Jurkat, Clone E6-1 (cell line): ENCODE measurements at regions not wholly inside any gene's neighbourhood (a gene's known extent, or its start where the extent isn't known, plus 50 kb on each side); places are given as distances from the start of the nearest gene placed in this dataset.

ENCODE experiments used
- DNase-seq: peaks from one replicate; pipeline ENCODE4 v3.0.0-alpha.2; 2011; ENCODE audit warnings: low read depth, low spot score
- H3K4me3 ChIP-seq: 2 replicates; pipeline ENCODE4 v1.5.1; 2011; ENCODE audit warnings: mild to moderate bottlenecking, low read length, control low read depth, moderate library complexity

DNA sequence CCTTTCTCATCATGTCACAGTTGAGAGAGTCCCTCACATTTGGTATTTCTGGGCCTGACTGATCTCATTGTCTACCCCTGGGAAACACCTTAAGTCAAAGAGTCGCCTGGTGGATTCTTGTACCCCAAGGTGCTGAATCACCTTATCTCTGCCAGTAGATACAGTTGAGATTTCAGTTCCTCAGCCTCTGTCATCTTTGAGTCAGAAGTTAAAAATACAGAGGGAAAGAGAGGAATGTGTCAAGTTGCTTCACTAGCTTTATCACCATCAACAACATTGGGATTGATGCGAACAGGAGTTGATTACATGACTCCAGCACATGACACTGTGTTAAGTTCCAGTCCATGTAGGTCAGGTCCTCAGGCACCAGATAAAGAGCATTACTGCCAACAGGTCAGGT, 513.0 kb downstream of the NUF2 start:
- no peak for DNase-seq
- H3K4me3 ChIP-seq = no peak overlapping the region

DNA sequence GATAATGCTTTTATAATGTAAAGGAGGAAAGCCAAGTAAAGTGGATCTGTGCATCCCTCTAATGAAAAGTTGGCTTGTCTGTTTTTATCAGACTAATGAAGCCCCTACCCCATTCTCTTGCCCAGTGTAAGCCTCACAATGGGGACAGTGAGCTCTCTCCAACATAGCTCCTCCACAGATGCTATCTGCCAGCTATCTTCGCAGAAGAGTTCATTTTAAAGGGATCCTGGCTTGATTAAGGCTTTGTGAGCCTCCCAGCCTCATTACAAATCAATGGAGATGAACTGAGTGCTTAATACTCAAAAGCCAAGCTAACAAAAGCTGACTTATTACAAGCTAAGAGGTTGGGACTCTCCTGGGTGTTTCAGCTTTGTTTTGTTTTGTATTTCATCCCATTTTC, 514.7 kb downstream of the NUF2 start:
- H3K4me3 ChIP-seq = no peak overlapping the region
- DNase-seq = no peak

GRCh38 chr1:163837206-163837605, 515.5 kb downstream of the NUF2 start:
- no peak for DNase-seq
- no peak overlapping the region for H3K4me3 ChIP-seq

DNA sequence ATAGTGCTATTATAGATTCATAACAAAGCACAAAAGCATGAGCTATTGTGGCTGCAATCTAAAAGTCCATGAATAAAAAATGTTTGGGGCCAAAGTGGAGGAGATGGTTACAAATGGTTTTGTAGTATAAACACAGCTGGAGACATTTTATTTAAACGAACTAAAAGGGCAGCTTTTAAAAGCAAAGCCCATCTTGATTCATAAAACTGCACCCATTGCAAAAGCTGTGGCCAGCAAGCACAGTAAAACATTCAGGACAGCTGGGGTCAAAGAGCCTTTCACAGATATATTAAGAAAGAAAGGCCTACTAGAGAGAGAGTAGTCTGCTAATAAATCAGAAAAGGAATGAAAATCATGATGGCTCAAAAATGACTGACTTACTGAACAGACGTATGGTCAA, 520.8 kb downstream of the NUF2 start:
- DNase-seq = no peak
- H3K4me3 ChIP-seq = no peak overlapping the region

DNA sequence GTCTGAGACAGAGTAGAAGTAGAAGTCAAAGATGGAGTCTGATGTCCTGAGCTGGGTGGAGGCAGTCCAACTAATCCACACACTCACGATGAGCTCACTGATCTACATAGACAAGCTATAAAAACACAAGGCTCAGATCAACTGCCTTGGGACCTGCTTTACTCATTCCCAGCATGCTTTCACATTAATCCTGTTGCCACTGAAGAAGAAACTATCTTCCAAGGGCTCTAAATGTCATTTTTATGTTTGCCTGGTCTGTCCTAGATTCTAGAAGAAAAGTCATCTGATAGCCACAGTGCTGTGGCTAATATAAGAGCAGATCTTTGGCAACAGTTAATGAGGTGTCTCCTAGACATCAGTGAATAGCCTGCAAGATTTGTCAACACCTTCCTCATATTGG, 522.7 kb downstream of the NUF2 start:
- no peak overlapping the region for H3K4me3 ChIP-seq
- DNase-seq = no peak

DNA sequence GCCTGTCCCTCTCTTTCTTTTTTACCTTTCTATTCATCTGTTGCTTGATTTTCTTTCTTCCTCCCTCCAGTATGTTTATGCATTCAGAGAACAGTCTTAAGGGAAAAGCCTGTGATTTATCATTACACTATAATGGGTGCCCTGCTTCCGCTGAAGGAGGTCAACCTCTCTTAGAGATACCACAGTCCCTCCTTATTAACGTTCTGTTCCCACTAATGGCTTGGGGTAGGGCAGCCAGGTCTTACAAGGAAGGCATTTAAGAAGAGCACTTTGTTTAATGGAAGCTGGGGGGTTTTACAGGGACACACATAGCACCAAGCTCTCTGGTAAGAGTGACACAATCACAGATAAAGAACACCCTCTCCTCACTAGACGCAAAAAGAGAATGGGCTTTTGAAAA, 523.5 kb downstream of the NUF2 start:
- no peak for DNase-seq

GRCh38 chr1:163863731-163864130, 542.0 kb downstream of the NUF2 start:
- no peak overlapping the region for H3K4me3 ChIP-seq
- DNase-seq = no peak

More for the DNA sequence above, 523.5 kb downstream of the NUF2 start:
- no peak overlapping the region for H3K4me3 ChIP-seq

GRCh38 chr1:163864207-163864606, 542.5 kb downstream of the NUF2 start:
- H3K4me3 ChIP-seq = no peak overlapping the region
- DNase-seq = no peak

DNA sequence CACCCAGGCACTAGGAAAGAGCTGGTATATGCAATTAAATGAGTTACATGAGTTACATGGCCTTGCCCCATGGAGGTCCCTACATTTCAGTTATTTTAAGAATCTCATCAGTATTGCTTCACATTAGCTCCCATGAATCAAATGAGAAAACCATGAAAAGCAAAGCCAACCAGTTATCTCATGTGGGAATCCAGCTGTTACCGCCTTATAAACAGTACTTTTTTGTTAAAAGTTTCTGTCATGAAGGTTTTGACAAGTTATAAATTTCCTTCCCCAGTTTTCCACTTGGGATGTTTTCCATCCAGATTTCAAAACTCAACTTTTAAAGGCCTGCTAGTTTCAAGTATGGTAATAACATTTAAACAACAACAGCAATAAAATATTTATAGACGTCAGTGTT, 544.8 kb downstream of the NUF2 start:
- DNase-seq = no peak
- H3K4me3 ChIP-seq = no peak overlapping the region

GRCh38 chr1:163870666-163871065, 548.9 kb downstream of the NUF2 start:
- DNase-seq = no peak
- no peak overlapping the region for H3K4me3 ChIP-seq

DNA sequence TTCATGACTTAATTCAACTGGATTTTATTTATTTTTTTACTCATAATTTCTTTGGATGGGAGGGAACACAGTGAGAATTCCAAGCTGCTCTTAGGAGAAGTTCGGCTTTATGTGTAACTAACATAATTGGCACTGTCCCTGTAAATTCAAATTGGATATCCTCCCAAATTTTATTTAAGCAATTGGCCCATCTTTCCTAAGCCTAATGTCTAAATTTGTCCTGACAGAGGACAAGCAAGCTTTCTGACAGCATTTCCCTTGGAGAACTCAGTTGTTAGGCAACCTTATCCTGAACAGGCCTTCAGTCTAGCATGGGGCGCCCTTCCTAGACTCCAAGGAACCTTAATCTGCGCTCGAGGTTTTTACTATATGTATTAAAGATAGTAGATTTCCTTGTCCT, 550.3 kb downstream of the NUF2 start:
- no peak for DNase-seq
- no peak overlapping the region for H3K4me3 ChIP-seq

GRCh38 chr1:163874070-163874469, 552.3 kb downstream of the NUF2 start:
- H3K4me3 ChIP-seq = no peak overlapping the region
- DNase-seq = no peak

DNA sequence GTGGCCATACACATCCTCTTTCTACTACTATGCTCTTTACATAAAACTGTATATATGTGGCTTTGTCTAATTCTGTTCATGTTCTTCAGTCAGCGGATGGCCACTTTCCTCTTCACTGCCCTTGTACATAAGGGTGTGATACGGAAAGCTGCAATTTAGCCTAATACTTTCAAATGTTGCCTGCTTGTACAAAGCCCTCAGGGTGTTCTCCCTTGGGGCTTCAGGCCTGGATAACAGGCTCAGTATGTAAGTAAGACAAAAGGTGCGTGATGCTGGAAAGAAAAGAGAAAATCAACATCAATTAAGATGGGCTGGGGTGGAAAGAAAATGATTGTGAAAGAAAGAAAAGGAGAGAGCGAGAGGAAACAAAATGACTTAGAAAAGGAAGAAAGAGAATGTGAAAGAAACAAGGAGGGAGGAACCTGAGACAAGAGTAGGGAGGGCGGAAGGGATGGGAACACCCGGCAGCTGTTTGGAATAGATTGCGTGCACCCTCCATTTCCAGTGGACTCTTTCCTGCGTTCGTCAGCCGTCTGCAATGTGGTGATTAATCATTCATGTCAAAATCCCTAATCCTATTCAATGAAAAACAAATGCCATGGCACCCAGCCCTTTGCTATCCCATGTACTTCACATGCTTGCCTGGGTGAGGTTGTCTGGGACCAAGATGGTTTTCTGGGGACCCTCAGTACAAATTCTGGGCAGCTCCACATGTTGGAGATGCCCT, 553.6 kb downstream of the NUF2 start:
- no peak for DNase-seq
- no peak overlapping the region for H3K4me3 ChIP-seq

GRCh38 chr1:163875927-163876320, 554.2 kb downstream of the NUF2 start:
- H3K4me3 ChIP-seq = no peak overlapping the region
- DNase-seq = no peak

- H3K4me3 ChIP-seq = no peak overlapping the region
- DNase-seq = no peak
Observed at GRCh38 chr1:163876546-163876945, 554.8 kb downstream of the NUF2 start.

DNA sequence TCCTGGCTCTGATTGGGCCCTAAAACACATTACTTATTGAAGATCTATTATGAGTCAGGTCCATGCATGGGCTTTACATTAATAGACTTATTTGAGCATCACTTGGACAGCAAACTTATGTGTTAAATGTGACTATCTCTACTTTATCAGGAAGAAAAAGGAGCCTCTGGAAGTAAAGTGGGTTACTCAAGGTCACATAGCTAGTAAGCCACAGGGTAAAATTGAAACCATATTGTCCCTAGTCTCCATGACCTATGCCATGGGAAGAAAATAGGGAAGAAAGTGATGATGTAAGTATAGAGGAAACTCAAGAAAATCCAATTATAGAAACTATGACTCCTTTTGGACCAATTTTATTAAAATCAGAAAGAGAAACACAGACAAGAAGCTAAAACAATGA, 555.3 kb downstream of the NUF2 start:
- DNase-seq = no peak
- no peak overlapping the region for H3K4me3 ChIP-seq

GRCh38 chr1:163885510-163885909, 563.8 kb downstream of the NUF2 start:
- DNase-seq = no peak
- no peak overlapping the region for H3K4me3 ChIP-seq

DNA sequence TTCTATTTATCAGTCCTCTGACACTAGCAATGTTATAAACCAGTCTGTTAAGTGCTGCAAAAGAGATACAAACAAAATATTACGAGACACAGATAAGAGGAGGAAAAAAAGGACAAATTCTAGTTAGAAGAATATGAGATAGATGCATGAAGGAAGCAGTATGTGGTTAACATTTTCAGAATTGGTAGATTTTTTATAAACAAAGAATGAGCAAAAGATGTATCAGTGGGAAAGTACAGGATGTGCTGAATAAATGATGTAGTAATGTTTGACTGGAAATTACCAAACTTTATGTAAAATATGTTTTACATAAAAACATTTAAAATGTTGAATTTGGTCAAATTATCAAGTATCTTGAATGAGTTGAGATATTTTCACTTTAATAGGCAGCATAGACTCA, 574.2 kb downstream of the NUF2 start:
- no peak overlapping the region for H3K4me3 ChIP-seq
- no peak for DNase-seq

GRCh38 chr1:163897412-163898155, 575.8 kb downstream of the NUF2 start:
- no peak overlapping the region for H3K4me3 ChIP-seq
- no peak for DNase-seq

DNA sequence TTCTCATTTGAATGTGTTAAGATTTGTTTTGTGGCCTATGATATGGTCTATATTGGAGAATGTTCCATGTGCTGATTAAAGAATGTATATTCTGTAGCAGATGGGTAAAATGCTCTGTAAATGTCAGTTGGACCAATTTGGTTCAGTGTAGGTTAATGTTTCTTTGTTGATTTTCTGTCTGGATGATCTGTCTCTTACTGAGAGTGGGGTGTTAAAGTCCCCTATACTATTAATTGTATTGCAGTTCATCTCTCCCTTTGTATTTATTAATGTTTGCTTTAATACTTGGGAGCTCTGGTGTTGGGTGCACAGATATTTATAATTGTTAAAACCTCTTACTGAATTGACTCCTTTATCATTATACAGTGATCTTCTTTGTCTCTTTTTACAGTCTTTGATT, 584.5 kb downstream of the NUF2 start:
- no peak for DNase-seq
- no peak overlapping the region for H3K4me3 ChIP-seq
